ENCODE measurements at regions not wholly inside any gene's neighbourhood (a gene's known extent, or its start where the extent isn't known, plus 50 kb on each side); places are given as distances from the start of the nearest gene placed in this dataset.
"Not testable (repeated sequence)": the region's sequence is repeated elsewhere in the genome, so short reads cannot be mapped to it uniquely, and the experiment has no call there.

DNA sequence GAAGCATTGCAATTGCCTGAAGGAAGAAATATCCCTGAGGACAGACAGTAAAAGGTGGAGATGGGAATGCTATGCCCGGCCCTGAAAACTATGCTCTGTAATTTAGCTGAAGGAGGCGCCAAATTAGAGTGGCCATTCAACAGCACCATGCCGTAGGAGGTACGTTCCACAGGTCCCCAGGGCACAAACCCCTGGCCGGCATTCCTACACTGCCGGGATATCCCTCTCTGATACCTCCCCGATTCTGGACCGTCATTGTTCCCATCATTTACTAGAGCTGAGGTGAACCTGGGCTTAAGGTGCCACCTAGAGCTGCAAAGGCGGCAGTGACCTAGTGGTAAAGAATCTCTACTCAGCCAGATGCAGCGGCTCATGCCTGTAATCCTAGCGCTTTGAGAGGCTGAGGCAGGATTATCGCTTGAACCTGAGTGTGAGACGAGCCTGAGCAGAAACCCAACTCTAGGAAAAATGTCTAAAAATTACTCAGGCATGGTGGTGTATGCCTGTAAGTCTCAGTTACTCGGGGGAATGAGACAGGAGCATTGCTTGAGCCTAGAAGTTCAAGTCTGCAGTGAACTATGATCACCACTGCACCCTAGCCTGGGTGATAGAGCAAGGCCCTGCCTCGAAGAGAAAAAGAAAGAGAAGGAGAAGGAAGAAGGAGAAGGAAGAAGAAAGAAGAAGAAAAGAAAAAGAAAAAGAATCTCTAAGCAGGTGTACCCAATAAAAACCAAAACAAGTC, 53.0 kb upstream of the TNKS2 start:
- no peak for DNase-seq

DNA sequence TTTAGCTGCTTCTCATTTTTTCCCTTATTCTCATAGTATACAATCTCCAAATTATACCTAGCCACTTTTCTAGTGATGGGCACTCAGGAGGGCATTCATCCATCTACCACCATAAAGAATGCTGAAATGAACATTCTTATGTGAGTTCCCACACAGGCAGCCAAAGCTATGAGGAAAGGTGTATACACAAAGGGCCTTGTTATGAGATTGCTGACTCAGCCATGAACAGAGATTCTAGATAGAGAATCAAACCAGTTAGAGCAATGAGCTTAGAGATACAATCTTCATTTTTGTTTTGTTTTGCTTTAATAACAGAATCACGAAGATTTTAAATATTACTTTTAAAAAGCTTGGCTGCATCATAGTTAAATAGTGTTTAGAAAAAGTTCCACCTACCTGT, 54.8 kb upstream of the TNKS2 start:
- no peak for DNase-seq

DNA sequence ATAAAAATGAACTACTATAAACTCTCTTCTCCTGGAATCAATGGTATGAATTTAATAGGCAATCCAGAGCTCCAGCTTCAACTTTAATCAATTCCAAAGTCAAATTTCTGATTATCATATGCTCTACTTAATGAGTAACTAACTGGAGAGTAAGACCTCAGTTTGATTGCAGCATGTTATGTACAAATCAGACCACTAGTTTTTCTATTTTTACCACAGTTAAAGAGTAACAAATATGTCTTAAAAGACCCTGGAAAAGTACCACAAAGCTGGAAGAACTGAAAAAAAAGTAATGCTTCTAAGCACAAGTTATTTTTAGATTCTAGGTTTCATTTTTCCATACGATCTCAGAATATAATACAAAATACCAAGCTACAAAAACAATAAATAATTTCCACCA, 56.0 kb upstream of the TNKS2 start:
- DNase-seq, result no peak

DNA sequence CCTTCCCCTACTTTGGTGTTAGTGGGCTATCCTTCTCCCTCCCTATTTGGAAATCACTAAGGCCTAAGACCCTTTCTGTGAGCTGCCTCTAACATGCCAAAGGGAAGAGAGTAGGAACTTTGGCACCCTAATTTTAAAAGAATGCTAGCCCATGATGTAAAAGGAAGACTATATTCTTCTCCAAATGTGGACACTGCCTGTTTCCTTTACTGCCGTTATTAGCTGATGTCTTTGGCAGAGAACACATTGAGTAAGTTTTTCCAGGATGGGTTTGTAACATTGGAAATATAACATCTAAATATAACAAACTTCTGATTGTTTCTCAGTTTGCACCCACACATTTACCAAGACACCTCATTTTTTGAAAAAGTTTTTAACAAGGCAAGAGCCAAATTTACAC, 56.9 kb upstream of the TNKS2 start:
- DNase-seq, result no peak

DNA sequence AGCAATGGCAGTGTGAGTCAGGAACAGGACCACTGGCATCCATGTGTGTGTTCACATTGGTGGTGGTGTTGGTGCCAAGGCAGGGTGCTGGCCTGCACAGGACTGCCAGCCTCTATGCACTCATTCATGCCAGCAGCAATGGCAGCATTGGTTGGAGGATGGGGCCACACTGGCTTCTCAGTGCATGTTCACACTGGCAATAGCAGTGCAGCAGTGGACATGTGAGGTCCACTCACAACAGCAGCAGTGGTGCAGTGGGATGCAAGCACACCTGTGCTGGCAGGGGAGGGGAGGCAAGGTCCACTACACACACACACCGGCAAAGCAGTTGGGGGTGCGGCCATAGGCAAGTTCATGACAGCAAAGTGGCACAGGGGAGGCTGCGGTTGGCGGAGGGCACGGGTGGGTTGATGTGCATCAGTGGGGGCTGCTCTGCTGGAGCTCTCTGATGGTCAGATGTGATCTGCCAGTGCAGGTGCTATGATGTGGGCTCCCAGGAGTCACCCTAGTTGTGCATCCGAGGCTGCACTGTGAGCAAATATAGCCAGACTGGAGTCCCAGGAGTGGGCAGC, 57.8 kb upstream of the TNKS2 start:
- DNase-seq, result no peak

DNA sequence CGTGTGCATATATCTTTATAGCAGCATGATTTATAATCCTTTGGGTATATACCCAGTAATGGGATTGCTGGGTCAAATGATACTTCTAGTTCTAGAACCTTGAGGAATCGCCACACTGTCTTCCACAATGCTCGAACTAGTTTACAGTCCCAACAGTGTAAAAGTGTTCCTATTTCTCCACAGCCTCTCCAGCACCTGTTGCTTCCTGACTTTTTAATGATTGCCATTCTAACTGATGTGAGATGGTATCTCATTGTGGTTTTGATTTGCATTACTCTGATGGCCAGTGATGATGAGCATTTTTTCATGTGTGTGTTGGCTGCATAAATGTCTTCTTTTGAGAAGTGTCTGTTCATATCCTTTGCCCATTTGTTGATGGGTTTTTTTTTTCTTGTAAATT, 66.0 kb upstream of the TNKS2 start:
- not testable (repeated sequence) for DNase-seq

DNA sequence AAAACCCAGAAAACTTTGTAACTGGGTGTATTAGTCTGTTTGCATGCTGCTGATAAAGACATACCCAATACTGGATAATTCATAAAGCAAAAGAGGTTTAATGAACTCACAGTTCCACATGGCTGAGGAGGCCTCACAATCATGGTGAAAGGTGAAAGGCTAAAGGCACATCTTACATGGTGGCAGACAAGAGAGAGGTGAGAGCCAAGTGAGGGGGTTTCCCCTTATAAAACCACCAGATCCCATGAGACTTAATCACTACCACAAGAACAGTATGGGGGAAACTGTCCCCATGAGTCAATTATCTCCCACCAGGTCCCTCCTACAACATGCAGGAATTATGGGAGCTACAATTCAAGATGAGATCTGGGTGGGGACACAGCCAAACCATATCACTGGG, 68.9 kb upstream of the TNKS2 start:
- DNase-seq, result not testable (repeated sequence)

DNA sequence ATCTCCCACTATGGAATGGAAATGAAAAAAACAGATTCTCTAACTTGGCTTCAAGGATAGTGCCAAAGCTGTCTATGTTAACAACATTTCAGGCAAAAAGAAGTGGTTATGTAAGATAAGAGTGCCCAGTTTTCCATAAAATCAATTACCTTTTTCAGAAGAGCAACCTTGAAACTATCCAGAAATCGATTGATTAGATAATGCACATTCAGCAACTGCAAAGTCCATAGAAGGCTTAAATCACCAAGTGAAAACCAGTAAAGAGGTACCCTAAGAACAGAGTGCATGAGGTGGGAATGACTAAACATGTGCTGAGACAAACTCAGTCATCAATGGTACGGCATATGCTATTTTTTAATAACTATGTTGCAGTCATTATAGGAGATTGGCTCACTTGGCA, 71.9 kb upstream of the TNKS2 start:
- no peak for DNase-seq

DNA sequence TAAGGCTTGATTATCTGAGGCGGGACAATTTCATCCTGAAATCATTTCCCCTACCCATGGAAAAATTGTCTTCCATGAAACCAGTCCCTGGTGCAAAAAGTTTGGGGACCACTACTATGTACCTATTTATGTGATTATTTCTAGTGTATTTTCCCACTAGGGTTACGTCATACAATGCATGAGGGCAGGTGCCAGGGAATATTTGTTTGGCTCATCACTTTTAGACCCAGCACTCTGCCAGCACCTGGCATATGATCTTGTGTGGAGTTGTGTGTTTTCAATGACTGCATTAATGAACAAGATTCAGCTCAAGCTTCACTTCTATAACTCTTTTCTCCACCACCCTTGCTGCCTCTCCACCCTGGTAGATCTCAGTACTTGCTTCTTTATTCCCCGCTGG, 73.3 kb upstream of the TNKS2 start:
- DNase-seq, result no peak

DNA sequence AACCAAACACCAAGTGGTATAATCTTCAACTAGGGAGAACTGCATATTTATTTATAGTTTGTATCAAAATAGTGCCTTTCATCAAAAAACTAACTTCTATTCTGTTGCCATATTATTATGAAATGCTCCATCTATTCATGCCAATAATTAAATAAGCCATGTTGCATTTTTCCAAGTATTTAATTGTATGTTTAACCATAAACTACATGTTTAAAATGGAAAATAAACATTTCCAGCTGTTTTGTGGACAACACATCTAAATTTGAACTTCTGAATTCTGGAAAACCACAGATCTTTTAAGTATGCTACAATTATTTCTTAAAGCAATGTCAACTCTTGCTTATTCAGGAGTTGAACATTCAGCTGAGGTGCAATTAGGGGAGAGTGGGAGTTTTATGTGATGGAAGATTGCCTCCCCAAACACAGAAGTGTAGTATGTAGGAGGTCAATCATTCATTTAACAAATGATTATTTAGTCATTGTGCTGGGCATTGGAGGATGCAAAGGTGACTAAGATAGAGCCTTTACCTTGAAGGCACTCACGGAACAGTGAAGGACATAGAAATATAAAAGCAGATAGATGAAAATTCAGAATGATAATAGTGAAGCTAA, 80.7 kb upstream of the PPP1R3C start:
- DNase-seq, result no peak

DNA sequence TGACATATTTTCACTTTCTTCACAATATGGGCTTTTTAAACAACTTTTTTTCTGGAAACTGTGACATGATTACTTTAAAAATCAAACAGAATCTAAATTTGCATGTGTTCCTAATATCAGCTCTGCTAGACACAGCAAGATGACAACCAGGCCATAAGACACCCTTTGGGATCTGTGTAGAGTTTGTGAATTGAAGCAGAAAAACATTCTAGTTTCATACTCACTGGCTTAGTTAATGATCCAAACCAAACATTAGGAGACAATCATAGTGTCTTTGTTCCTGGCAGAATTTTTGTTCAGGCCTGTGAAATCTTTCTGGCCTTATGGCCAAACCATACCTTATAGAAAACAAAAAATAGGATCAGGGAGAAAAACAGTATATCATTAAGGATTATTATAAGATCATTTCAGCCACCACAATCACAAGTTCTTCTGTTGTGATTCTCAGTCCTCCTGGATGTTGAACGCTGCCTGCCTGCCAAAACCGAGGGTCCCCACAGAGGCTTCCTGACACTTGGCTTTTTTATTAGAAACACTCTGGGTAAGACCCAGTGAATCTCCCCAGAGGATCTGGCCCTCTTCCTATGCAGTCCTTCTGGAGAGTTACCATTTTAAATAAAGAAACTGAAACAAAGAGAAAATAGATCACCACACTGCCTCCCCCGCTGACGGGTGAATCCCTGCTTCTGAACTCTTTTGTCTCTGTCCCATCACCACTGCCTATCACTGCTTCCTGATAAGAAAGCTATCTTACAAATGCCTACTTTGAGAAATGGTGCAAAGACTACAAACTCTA, 79.2 kb upstream of the PPP1R3C start:
- no peak for DNase-seq

DNA sequence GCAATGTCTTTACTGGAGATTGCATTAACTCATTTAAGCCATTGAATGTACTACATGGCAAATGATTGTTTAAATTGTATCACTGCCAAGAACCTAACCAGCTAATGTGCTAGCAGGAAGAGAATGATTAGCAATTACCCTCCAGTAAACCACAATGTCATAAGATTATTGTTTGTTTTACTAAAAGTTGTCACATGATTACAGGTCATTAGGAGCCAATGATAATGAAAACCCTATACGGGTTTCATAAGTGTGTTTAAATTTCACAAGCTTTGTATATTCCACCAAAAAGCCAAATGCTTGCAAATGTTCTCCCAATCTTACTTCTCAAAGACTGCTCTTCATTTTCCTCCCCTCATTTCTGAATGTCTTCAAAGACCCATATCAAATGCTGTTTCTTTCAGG, 76.5 kb upstream of the PPP1R3C start:
- DNase-seq, result no peak

DNA sequence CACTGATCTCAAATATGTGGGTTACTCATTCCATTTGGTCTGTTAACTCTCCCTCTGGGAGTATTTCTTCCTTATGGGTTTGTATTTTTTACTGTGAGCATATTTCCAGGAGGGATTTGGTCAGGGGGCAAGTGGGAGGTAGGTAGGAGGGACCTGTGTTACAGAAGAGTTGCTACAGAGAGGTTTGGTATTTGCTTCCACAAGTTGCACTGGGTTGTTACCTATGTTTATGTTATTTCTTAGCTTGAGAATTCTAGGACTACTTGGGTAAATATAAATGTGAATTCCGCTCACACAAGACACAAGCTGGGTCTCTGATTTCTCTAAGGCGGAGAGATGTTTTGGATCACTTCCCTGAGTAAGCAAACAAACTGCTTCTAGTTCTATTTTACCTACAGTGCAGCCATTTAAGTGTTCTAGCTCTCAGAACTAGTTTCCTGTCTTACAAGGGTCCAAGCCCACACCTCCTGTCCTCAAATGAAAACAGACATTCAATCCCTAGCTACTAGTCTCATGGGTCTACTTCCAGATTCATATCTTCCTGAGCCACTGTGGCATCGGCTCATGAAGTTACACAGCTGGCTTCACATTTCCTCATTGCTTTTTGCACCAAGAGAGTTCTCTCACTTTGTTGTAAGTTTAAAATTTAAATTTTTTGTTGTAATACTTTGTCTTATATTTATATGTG, 75.4 kb upstream of the PPP1R3C start:
- no peak for DNase-seq

DNA sequence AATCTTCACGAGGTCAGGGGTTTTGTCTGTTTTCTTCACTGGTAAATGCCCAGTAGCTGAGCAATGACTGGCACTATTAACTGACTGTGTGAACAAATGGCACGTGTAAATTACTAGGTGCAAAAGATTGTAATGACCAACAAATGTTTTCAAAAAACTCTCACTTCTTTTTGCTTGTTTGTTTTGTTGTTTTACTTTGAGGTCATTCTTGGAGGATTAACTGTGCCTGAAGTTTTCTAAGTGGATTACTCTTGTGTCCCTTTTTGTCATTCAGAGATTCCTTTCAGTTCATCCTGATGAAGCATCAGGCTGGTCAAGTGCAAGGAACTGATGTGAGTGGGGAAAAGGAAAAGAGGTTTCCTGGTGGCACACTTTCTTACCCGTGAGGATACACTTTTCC, 74.4 kb upstream of the PPP1R3C start:
- DNase-seq, result no peak

DNA sequence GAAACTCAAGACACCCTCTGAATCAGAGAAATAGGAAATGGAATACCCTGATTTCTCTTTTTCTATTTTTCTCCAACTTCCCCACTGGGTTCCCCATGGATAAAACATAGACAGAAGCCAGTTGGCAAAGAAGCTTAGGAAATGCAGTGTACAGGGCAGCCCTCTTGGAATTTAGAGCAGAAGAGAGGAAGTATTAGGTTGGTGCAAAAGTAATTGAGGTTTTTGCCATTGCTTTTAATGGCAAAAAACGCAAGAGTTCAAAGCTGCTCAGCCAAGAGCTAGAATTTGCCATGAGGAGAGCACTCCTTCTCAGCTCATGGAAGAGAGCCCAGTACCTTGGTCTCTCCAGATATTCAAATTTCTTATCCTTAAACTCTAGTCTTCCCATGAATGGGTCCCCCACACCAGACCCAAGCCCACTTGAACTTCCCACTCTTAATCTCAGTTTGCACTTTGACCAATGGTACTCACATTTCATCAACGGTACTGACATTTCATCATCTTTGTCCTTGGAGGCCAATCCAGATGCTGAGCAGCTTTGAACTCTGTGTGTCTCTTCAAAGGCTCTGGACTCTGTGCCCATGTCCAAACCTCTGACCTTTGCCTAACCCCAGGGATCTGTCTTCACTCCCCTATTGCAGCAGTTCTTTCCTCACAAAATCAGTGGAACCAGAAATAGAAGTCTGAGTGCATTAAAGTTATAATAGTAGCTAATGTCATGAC, 73.2 kb upstream of the PPP1R3C start:
- DNase-seq, result no peak

DNA sequence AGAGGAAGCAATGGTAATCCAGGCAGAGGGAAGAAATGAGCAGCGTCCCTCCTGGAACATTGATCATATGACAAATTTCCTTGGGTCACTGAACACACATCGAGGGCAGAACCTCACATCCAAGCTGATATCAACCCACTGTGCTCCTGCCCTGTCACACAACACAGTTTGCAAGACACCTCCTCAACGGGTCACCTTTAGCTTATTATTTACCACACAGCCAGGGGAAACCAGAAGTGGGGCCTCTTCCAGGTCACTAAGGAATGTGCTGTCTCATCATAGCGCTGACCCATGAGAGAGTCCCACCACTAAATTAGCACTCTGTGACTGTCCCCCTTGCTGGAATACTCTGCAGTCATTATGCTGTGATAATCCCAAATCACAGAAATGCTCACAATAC, 69.7 kb upstream of the PPP1R3C start:
- no peak for DNase-seq

DNA sequence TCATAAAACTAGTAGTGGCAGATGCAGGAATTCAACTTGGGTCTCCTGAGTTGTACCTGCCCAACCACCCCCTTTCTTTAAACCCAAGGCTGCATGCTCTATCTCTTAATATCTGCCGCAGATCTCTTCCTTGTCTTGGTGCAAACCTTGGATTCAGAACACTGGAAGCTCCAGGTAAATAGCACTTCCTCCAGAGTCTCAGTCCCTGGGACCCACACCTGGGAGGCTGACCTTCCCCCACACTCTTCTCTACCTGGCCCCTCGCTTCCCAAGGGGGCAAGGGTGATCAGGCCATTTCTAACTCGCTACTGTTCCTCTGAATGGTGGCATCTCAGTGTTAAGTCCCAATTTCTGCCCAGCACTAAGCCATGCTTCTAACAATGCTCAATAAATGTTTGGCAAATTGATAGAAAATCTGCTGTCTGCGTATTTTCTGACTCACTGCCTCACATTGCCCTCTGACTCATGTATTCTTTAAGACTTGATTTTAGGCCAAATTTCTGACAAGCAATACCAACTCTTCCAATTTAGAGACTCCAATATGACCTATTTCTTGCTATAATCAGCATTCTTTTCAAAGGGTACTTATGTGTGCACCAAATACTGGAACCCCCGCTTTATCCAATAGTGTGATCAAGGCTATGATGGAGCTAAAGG, 68.0 kb upstream of the PPP1R3C start:
- DNase-seq, result no peak

DNA sequence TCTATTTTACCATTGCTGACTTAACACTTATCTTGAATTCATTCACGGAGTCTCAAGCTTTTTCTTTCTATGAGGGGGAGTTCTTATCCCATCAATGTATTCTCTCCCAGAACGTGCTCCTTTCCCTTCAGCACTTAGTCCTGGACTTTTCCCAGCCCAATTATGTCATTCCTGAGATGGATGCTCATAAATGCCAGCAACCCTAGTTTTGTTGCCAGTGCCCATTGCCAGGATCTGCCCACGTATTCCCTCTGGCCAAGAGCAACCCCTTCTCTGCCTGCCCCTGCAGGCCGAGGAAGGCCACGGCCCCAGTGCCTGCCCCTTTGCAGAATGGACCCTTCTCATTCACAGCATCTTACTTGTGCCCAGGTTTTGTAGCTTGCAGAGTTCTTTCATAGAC, 67.4 kb upstream of the PPP1R3C start:
- no peak for DNase-seq

DNA sequence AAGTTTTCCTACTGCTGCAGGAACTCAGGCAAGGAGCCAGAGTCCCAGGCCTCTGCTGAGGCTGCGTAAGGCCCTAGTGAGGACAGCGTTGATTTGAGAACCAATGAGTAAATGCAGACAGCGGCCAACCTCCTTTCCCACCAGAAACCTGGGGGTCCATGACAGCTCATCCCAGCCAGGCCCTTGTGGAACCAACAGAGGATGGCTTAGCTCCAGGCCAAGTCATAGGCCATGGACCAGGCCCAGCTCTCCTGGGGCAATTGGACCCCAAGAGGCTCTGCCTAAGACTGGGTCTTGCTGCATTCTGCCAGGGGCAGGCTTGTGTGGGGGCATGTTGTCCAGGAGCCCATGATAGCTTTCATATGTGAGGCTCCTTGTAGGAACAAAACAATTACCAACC, 65.4 kb upstream of the PPP1R3C start:
- no peak for DNase-seq

DNA sequence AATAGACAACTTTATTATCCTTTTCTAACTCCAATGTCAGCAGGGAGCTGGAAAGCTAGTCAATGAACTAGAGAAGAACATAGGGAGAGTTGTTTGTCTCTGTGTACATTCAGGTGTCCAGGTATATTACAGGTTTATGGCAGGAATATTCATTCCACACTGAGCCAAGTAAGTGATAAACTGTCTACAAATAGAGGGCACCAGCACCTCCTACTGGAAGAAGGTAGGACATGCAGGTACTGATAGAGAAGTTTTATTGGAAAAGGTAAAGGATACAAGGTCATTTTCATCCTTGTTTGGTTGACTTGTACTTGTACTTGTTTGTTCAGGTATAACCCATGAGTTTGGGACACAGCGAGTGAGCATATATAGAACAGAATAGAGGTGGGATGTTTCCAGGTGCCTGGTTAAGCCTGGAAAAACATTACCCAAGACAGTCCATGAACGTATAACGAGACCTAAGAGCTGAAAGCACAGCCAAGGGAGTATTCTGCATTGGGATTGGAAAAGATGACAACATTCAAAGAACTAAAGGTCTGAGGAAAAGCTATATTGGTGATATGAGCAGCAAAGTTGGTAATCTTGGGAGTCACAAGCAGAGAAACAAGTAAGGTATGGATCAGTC, 61.4 kb upstream of the PPP1R3C start:
- peak; percentile 21 for DNase-seq

DNA sequence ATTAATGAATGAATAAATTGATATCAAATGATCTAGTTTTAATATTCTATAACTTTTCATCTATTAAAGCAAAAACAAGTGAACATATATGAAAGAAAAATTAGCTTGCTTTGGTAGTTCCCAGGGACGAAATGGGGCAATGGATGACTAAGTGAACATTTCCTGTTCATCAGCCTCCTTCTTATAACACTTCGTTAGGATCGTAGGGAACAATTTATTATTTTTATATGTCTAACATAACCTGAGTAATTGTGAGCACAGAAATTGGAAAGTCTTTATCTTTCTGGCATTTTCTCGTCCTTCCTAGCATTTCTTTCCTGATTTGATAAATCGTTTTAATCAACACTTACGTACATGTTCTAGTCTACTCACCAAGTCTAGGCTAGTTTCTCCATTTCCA, 59.1 kb upstream of the PPP1R3C start:
- DNase-seq, result no peak
